NCI-H1694 (cell line): ENCODE measurements at regions not wholly inside any gene's neighbourhood (a gene's known extent, or its start where the extent isn't known, plus 50 kb on each side); places are given as distances from the start of the nearest gene placed in this dataset.

Experiments
- DNase-seq: peaks from one replicate; lab custom pipeline; 2025; lab: John Stamatoyannopoulos, UW

- DNase-seq = peak; percentile 65
Observed at GRCh38 chr6:43847741-43848630, 78.0 kb downstream of the VEGFA start.

GRCh38 chr6:43846556-43846955 lies 76.5 kb downstream of the VEGFA start:
- no peak for DNase-seq

GRCh38 chr6:43845646-43846045 lies 75.6 kb downstream of the VEGFA start:
- no peak for DNase-seq

- DNase-seq = no peak
Observed at GRCh38 chr6:43843669-43844171, 73.7 kb downstream of the VEGFA start.

- DNase-seq = no peak
Observed at GRCh38 chr6:43843097-43843645, 73.2 kb downstream of the VEGFA start.

GRCh38 chr6:43842231-43842794 lies 72.3 kb downstream of the VEGFA start:
- no peak for DNase-seq

- no peak for DNase-seq
Observed at GRCh38 chr6:43840490-43841218, 70.6 kb downstream of the VEGFA start.

- DNase-seq = peak; percentile 10
Observed at GRCh38 chr6:43838276-43839036, 68.4 kb downstream of the VEGFA start.

GRCh38 chr6:43837507-43837906 lies 67.5 kb downstream of the VEGFA start:
- DNase-seq = no peak

- no peak for DNase-seq
Observed at GRCh38 chr6:43836507-43837240, 66.7 kb downstream of the VEGFA start.
